ENCODE measurements at regions not wholly inside any gene's neighbourhood (a gene's known extent, or its start where the extent isn't known, plus 50 kb on each side); places are given as distances from the start of the nearest gene placed in this dataset.
A peak's percentile ranks its signal among the peaks of the same experiment; 100 is the strongest.
"Not testable (repeated sequence)": the region's sequence is repeated elsewhere in the genome, so short reads cannot be mapped to it uniquely, and the experiment has no call there.

DNA sequence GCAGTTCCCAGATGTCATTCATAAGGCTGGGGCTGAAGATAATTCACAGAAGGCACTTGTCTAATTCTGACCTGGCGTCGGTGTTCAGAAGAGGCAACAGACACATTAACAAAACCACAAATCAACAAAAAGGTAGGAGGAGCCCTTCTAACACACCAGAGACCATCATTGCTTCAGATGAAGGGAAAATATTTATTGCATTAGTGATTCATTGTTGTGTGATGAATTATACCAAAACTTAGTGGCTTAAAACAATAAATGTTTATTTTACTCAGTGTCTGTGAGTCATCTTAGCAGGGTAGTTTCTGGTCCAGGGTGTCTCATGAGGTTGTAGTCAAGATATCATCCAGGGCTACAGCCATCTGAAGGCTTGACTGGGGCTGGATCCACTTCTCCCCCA, 91.3 kb upstream of the KIF2A start:
- TF ChIP-seq POLR2A (IDR thresholded peaks at IDR 0.05) = no peak
- TF ChIP-seq, protein P1, sequence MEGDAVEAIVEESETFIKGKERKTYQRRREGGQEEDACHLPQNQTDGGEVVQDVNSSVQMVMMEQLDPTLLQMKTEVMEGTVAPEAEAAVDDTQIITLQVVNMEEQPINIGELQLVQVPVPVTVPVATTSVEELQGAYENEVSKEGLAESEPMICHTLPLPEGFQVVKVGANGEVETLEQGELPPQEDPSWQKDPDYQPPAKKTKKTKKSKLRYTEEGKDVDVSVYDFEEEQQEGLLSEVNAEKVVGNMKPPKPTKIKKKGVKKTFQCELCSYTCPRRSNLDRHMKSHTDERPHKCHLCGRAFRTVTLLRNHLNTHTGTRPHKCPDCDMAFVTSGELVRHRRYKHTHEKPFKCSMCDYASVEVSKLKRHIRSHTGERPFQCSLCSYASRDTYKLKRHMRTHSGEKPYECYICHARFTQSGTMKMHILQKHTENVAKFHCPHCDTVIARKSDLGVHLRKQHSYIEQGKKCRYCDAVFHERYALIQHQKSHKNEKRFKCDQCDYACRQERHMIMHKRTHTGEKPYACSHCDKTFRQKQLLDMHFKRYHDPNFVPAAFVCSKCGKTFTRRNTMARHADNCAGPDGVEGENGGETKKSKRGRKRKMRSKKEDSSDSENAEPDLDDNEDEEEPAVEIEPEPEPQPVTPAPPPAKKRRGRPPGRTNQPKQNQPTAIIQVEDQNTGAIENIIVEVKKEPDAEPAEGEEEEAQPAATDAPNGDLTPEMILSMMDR (IDR thresholded peaks at IDR 0.05) = no peak
- 65% methylated on average over 2 of the region's 2 CpGs for WGBS (ENCODE audit: insufficient coverage, low coverage, low lambda C conversion rate, missing lambda C conversion rate)
- intact Hi-C loops (cut with DNase I) = no loop called here
- H3K4me3 ChIP-seq = no peak overlapping the region
- H3K27ac ChIP-seq = no peak overlapping the region
- DNase-seq = no peak
- ATAC-seq = no peak
- H3K4me1 ChIP-seq = no peaks in the 10 kb centered on the region
- H3K36me3 ChIP-seq = no peaks in the 10 kb centered on the region
- no peaks in the 10 kb centered on the region for H3K27me3 ChIP-seq
- no peaks in the 10 kb centered on the region for H3K9me3 ChIP-seq

DNA sequence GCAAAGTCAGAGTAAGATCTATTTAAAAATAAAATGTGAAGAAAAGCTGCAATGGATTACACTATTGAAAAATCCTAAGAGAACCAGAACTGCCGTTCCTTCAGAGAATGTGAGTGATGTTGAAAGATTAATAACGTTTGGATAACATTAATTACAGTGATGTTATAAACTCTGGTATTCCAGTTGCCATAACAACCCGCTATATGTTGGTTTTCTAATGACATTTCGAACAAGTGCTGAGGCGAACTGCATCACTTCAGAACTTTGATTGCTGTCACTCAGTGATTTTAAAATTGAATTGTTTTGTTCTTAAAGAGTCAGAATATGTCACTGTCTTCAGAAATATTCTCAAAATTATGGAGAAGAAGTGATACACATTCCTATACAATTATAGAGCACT, 89.4 kb upstream of the KIF2A start:
- H3K27ac ChIP-seq; intact Hi-C loops (cut with DNase I); H3K9me3 ChIP-seq; H3K4me1 ChIP-seq; H3K27me3 ChIP-seq; H3K36me3 ChIP-seq; DNase-seq; H3K4me3 ChIP-seq; ATAC-seq: not testable (repeated sequence)
- WGBS (ENCODE audit: insufficient coverage, low coverage, low lambda C conversion rate, missing lambda C conversion rate) = 68% methylated on average over 5 of the region's 5 CpGs

DNA sequence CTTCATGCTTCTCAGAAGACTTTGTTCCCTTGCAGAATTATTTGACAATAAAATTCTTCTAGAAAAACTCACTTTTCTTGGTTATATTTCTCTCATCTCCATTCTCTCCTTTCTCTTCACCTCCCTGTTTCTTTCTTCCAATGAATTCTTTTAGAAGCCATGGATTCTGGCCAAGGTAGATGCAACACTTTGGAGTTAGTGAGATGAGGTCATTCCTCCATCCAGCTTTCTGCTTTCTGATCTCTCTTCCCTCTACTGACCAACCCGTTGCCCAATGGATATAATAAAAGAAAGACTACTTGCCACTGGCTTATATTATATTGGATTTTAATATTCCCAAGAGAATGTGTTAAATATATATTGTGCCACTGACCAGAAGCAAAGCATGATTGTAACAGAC, 88.9 kb upstream of the KIF2A start:
- intact Hi-C loops (cut with DNase I); H3K36me3 ChIP-seq; H3K27ac ChIP-seq; H3K4me3 ChIP-seq; H3K9me3 ChIP-seq; H3K27me3 ChIP-seq; DNase-seq; ATAC-seq; H3K4me1 ChIP-seq: not testable (repeated sequence)
- WGBS (ENCODE audit: insufficient coverage, low coverage, low lambda C conversion rate, missing lambda C conversion rate) = 44% methylated on average over 1 of the region's 1 CpG

DNA sequence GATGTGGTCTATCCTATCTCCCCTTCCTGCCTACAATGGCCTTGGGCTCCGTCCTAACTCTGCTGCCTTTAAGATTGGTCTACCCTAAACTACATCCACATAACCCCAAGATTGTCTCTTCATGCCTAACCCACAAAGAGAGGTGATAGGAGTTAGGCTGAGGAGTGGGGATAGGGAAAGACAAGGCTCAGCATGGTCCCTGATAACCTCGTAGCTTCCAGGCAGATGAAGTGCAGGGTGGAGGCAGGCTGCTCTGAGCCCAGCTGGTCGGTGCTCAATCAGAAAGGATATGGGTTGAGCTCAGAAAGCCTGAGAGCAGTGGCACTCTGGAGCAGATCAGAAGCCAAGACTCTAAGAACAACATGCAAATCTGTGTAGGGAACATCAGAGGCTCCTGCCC, 87.1 kb upstream of the KIF2A start:
- ATAC-seq; H3K9me3 ChIP-seq; H3K27me3 ChIP-seq; intact Hi-C loops (cut with DNase I); H3K27ac ChIP-seq; H3K4me3 ChIP-seq; H3K36me3 ChIP-seq; DNase-seq; H3K4me1 ChIP-seq: not testable (repeated sequence)
- WGBS (ENCODE audit: insufficient coverage, low coverage, low lambda C conversion rate, missing lambda C conversion rate) = 59% methylated on average over 3 of the region's 3 CpGs

DNA sequence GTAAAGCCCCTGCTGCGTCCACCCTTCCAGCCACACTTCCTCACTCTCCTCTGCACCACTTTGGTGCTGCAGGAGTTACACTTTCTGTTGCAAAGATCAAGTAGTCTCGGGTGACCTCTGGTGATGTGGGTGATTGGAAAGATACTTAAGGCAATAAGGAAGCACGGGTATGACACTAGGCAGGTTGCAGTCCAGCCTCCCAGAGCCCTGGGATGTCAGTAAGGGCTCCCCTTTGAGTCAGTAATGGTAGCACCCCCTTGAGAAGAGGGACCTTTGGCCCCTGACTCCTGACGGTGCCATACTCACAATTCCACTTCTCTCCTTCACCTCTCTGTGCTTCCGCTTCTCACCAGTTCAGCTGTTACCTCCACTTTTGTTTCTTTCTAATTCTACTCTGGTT, 84.1 kb upstream of the KIF2A start:
- not testable (repeated sequence) for H3K27ac ChIP-seq

DNA sequence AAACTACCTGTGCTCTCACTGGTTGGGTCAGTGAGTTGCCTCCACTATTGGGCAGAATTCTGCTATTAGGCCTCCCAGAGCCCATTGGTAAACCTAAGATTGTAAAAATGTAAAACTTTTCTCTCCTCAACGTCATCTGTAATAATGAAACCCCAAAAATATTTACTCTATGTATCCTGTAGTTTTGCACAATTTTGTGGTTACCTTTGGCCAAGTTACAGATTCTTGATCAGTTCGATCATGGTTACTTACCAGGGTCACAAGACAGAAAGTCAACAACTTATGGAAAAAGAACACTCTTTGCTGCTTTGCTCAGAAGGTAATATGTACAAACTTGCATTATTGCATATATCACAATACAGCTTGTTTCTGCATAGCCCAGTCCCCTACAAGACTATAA, 83.7 kb upstream of the KIF2A start:
- H3K9me3 ChIP-seq, H3K4me3 ChIP-seq, H3K4me1 ChIP-seq, ATAC-seq, H3K36me3 ChIP-seq, H3K27ac ChIP-seq, H3K27me3 ChIP-seq, DNase-seq: not testable (repeated sequence)
- WGBS (ENCODE audit: insufficient coverage, low coverage, low lambda C conversion rate, missing lambda C conversion rate) = 8% methylated on average over 2 of the region's 2 CpGs
- intact Hi-C loops (cut with DNase I) = loop anchor here in 1 of 2 donors (10.0 kb wide), 1 partner anchor 132 kb away; no protein-coding TSS in a partner anchor

More for the DNA sequence above, 84.1 kb upstream of the KIF2A start:
- intact Hi-C loops (cut with DNase I) = loop anchor here in 1 of 2 donors (10.0 kb wide), 1 partner anchor 133 kb away; no protein-coding TSS in a partner anchor
- DNase-seq, H3K4me1 ChIP-seq, H3K27me3 ChIP-seq, H3K36me3 ChIP-seq, H3K9me3 ChIP-seq, H3K4me3 ChIP-seq, ATAC-seq: not testable (repeated sequence)
- WGBS (ENCODE audit: insufficient coverage, low coverage, low lambda C conversion rate, missing lambda C conversion rate) = 51% methylated on average over 5 of the region's 5 CpGs

DNA sequence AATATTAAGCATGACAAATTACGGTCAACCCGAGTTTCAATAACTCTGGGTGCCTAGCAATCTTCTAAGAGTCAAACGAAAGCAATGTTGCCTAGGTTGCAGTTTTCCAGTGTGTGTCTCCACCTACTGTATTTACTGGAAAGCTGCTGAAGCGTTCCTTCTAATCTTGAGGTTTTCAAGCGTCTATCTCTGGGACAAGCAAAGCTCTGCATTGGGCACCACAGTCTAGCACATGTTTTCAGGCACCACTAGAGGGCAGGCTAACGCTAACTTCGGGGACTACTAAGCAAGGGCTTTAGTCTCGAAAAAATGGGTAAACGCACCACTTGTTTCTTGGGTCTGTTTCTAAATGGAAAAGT, 82.7 kb upstream of the KIF2A start:
- TF ChIP-seq, protein P1 (IDR thresholded peaks at IDR 0.05) = peak; percentile 27 to 59 (median 50)
- H3K4me3 ChIP-seq = peak overlapping the region in 1 of 3 donors; percentile 29
- DNase-seq (peak; percentile 53 to 74 (median 67)), ATAC-seq (peak; percentile 98 to 99 (median 99))
- H3K4me1 ChIP-seq, H3K36me3 ChIP-seq, H3K27ac ChIP-seq, H3K9me3 ChIP-seq, H3K27me3 ChIP-seq: not testable (repeated sequence)
- WGBS (ENCODE audit: insufficient coverage, low coverage, low lambda C conversion rate, missing lambda C conversion rate) = 8% methylated on average over 7 of the region's 9 CpGs
- intact Hi-C loops (cut with DNase I) = loop anchor here in 1 of 2 donors (10.0 kb wide), 1 partner anchor 132 kb away; no protein-coding TSS in a partner anchor
